Stomach smooth muscle (tissue), 2 donors: ENCODE measurements at regions not wholly inside any gene's neighbourhood (a gene's known extent, or its start where the extent isn't known, plus 50 kb on each side); places are given as distances from the start of the nearest gene placed in this dataset.

Source experiments
- H3K27ac ChIP-seq: one replicate; pipeline ENCODE4 v1.7.0; 2013; ENCODE audit warnings: mild to moderate bottlenecking, low read length, inconsistent platforms
- H3K27me3 ChIP-seq, 2 donors: one replicate each; pipeline ENCODE4 v1.7.0; 2013; ENCODE audit warnings: low read length in 2 of 2; ENCODE audit not compliant: insufficient read depth in 2 of 2, control insufficient read depth in 1 of 2
- H3K36me3 ChIP-seq, 2 donors: one replicate each; pipeline ENCODE4 v1.7.0; 2013; ENCODE audit warnings: low read length in 2 of 2; ENCODE audit not compliant: control insufficient read depth in 2 of 2, insufficient read depth in 2 of 2
- H3K4me1 ChIP-seq: one replicate; pipeline ENCODE4 v1.7.0; 2013; ENCODE audit warnings: low read length; ENCODE audit not compliant: control insufficient read depth, insufficient read depth
- H3K4me3 ChIP-seq, 2 donors: one replicate each; pipeline ENCODE4 v1.7.0; 2013; ENCODE audit warnings: low read length in 2 of 2
- H3K9ac ChIP-seq, 2 donors: one replicate each; pipeline ENCODE4 v1.7.0; 2013; ENCODE audit warnings: low read length in 2 of 2, mild to moderate bottlenecking in 1 of 2
- H3K9me3 ChIP-seq, 2 donors: one replicate each; pipeline ENCODE4 v1.7.0; 2013; ENCODE audit warnings: low read length in 2 of 2; ENCODE audit not compliant: control insufficient read depth in 2 of 2
- donor health status: healthy.
- donor health status: Pancreatic carcinoma.

- no peaks in the 10 kb centered on the region for H3K9me3 ChIP-seq
- H3K27me3 ChIP-seq, result no peaks in the 10 kb centered on the region
- no peak overlapping the region for H3K4me3 ChIP-seq
- H3K9ac ChIP-seq, result no peak overlapping the region
- H3K27ac ChIP-seq, result no peak overlapping the region
- H3K36me3 ChIP-seq, result no peaks in the 10 kb centered on the region
- H3K4me1 ChIP-seq, result no peaks in the 10 kb centered on the region
Observed at GRCh38 chr10:106114656-106115186, 1049.8 kb downstream of the SORCS1 start.

GRCh38 chr10:106111246-106111645 is 1053.3 kb downstream of the SORCS1 start:
- Histone ChIP-seq H3K36me3 (no peaks in the 10 kb centered on the region), H3K9ac (no peak overlapping the region), H3K27ac (no peak overlapping the region)

GRCh38 chr10:106107706-106108105 is 1056.8 kb downstream of the SORCS1 start:
- Histone ChIP-seq H3K27me3 (no peaks in the 10 kb centered on the region), H3K4me1 (no peaks in the 10 kb centered on the region), H3K4me3 (no peak overlapping the region), H3K9me3 (no peaks in the 10 kb centered on the region), H3K9ac (no peak overlapping the region), H3K27ac (no peak overlapping the region), H3K36me3 (no peaks in the 10 kb centered on the region)

More at GRCh38 chr10:106111246-106111645, 1053.3 kb downstream of the SORCS1 start:
- Histone ChIP-seq H3K4me3 (no peak overlapping the region), H3K4me1 (no peaks in the 10 kb centered on the region), H3K27me3 (no peaks in the 10 kb centered on the region), H3K9me3 (no peaks in the 10 kb centered on the region)

GRCh38 chr10:106106114-106106513 is 1058.4 kb downstream of the SORCS1 start:
- H3K36me3 ChIP-seq, result no peaks in the 10 kb centered on the region
- H3K4me3 ChIP-seq, result no peak overlapping the region
- H3K4me1 ChIP-seq, result no peaks in the 10 kb centered on the region
- no peak overlapping the region for H3K27ac ChIP-seq
- H3K9me3 ChIP-seq, result no peaks in the 10 kb centered on the region
- H3K27me3 ChIP-seq, result no peaks in the 10 kb centered on the region
- H3K9ac ChIP-seq, result no peak overlapping the region

GRCh38 chr10:106089855-106090254 is 1074.7 kb downstream of the SORCS1 start:
- H3K36me3 ChIP-seq, result no peaks in the 10 kb centered on the region
- H3K4me1 ChIP-seq, result no peaks in the 10 kb centered on the region
- no peaks in the 10 kb centered on the region for H3K9me3 ChIP-seq

GRCh38 chr10:106086391-106086790 is 1078.1 kb downstream of the SORCS1 start:
- H3K9ac ChIP-seq, result no peak overlapping the region

More at GRCh38 chr10:106089855-106090254, 1074.7 kb downstream of the SORCS1 start:
- Histone ChIP-seq H3K4me3 (no peak overlapping the region), H3K9ac (no peak overlapping the region), H3K27ac (no peak overlapping the region), H3K27me3 (no peaks in the 10 kb centered on the region)

GRCh38 chr10:106083572-106083971 is 1080.9 kb downstream of the SORCS1 start:
- no peak overlapping the region for H3K27ac ChIP-seq

More at GRCh38 chr10:106086391-106086790, 1078.1 kb downstream of the SORCS1 start:
- H3K27me3 ChIP-seq, result no peaks in the 10 kb centered on the region
- no peaks in the 10 kb centered on the region for H3K4me1 ChIP-seq
- H3K4me3 ChIP-seq, result no peak overlapping the region
- no peaks in the 10 kb centered on the region for H3K9me3 ChIP-seq
- no peak overlapping the region for H3K27ac ChIP-seq
- H3K36me3 ChIP-seq, result no peaks in the 10 kb centered on the region

GRCh38 chr10:106082865-106083264 is 1081.6 kb downstream of the SORCS1 start:
- Histone ChIP-seq H3K36me3 (no peaks in the 10 kb centered on the region), H3K9me3 (no peaks in the 10 kb centered on the region), H3K9ac (no peak overlapping the region), H3K4me3 (no peak overlapping the region), H3K4me1 (no peaks in the 10 kb centered on the region), H3K27ac (no peak overlapping the region), H3K27me3 (no peaks in the 10 kb centered on the region)

More at GRCh38 chr10:106083572-106083971, 1080.9 kb downstream of the SORCS1 start:
- Histone ChIP-seq H3K4me1 (no peaks in the 10 kb centered on the region), H3K36me3 (no peaks in the 10 kb centered on the region), H3K9ac (no peak overlapping the region), H3K9me3 (no peaks in the 10 kb centered on the region), H3K27me3 (no peaks in the 10 kb centered on the region), H3K4me3 (no peak overlapping the region)

GRCh38 chr10:106078895-106079576 is 1085.5 kb downstream of the SORCS1 start:
- no peak overlapping the region for H3K4me3 ChIP-seq
- H3K27me3 ChIP-seq, result no peaks in the 10 kb centered on the region
- H3K27ac ChIP-seq, result no peak overlapping the region
- no peak overlapping the region for H3K9ac ChIP-seq
- no peaks in the 10 kb centered on the region for H3K4me1 ChIP-seq
- no peaks in the 10 kb centered on the region for H3K9me3 ChIP-seq
- H3K36me3 ChIP-seq, result no peaks in the 10 kb centered on the region

- no peaks in the 10 kb centered on the region for H3K9me3 ChIP-seq
- H3K9ac ChIP-seq, result no peak overlapping the region
- H3K27me3 ChIP-seq, result no peaks in the 10 kb centered on the region
- no peaks in the 10 kb centered on the region for H3K4me1 ChIP-seq
- no peaks in the 10 kb centered on the region for H3K36me3 ChIP-seq
- no peak overlapping the region for H3K4me3 ChIP-seq
- H3K27ac ChIP-seq, result no peak overlapping the region
Observed at GRCh38 chr10:106076496-106076895, 1088.0 kb downstream of the SORCS1 start.

GRCh38 chr10:106053061-106053460 is 1111.4 kb downstream of the SORCS1 start:
- H3K9me3 ChIP-seq, result no peaks in the 10 kb centered on the region
- H3K36me3 ChIP-seq, result no peaks in the 10 kb centered on the region
- H3K9ac ChIP-seq, result no peak overlapping the region
- H3K27ac ChIP-seq, result no peak overlapping the region
- no peak overlapping the region for H3K4me3 ChIP-seq
- no peaks in the 10 kb centered on the region for H3K27me3 ChIP-seq
- no peaks in the 10 kb centered on the region for H3K4me1 ChIP-seq
